ENCODE measurements at regions not wholly inside any gene's neighbourhood (a gene's known extent, or its start where the extent isn't known, plus 50 kb on each side); places are given as distances from the start of the nearest gene placed in this dataset.
"Not testable (repeated sequence)": the region's sequence is repeated elsewhere in the genome, so short reads cannot be mapped to it uniquely, and the experiment has no call there.

DNA sequence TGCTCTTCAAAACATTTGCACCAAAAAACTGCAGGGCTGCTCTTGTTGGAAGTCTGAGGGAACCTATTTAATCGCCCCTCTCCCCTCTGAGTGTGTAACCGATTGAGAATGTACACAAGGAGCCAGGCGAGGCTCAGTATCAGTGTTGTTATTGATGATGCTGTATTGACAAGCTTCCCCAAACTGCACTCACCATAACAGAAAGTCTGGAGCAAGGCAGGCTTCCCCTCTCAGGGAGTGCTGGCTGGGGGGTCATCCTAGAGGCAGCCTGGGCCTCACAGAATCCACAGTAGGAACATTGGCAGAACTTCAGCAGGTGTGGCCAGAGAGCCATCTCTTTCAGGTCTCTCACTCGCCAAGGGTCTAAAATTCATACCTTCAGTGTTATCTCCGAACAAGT lies 58.1 kb upstream of the TUNAR start:
- DNase-seq (ENCODE audit: low read depth in 2 of 2), result no peak

DNA sequence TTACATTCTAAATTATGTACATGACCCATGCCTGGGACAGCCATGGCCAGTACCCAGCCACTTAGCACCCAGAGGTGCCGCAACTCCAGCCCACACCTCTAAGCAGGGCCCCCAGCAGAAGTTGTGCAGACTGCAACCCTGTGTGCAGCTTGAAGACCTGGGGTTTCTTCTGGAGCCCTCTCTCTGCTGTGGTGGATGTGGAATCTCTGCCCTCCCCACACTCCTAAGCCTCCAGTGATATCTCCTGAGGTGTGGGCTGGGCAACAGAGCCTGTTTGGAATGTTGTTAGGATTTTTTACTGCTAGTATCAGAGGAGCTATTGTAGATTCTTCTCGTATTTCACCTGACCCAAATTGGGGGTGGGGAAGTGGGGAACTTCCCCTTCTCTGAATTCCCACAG lies 59.4 kb upstream of the TUNAR start:
- DNase-seq (ENCODE audit: low read depth in 2 of 2), result no peak

DNA sequence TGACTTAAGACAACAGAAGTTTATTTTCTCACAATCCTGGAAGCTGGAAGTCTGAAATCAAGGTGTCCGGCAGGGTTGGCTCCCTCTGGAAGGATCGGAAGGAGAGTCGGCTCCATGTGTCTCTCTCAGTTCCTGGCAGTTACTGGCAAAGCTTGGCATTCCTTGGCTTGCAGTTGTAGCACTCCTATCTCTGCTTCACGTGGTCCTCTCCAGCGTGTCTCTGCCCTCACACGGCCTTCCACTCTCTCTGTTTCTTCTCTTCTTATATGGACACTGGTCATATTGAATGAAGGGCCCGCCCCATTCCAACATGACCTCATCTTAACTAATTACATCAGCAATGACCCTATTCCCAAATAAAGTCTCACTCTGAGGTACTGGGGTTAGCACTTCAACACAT lies 60.1 kb upstream of the TUNAR start:
- DNase-seq (ENCODE audit: low read depth in 2 of 2), result no peak

- no peak for DNase-seq (ENCODE audit: low read depth in 2 of 2)
These were observed 61.4 kb upstream of the TUNAR start for GRCh38 chr14:95815226-95815690.

- no peak for DNase-seq (ENCODE audit: low read depth in 2 of 2)
These were observed 62.0 kb upstream of the TUNAR start for GRCh38 chr14:95814363-95815225.

- no peak for DNase-seq (ENCODE audit: low read depth in 2 of 2)
These were observed 64.8 kb upstream of the TUNAR start for GRCh38 chr14:95811813-95812212.

- no peak for DNase-seq (ENCODE audit: low read depth in 2 of 2)
These were observed 68.3 kb upstream of the TUNAR start for GRCh38 chr14:95808371-95808770.

- DNase-seq (ENCODE audit: low read depth in 2 of 2), result no peak
These were observed 79.8 kb upstream of the TUNAR start for GRCh38 chr14:95796788-95797187.

- no peak for DNase-seq (ENCODE audit: low read depth in 2 of 2)
These were observed 74.0 kb upstream of the TCL1A start for GRCh38 chr14:95787941-95788340.

GRCh38 chr14:95786566-95786965 lies 72.6 kb upstream of the TCL1A start:
- DNase-seq (ENCODE audit: low read depth in 2 of 2), result no peak

DNA sequence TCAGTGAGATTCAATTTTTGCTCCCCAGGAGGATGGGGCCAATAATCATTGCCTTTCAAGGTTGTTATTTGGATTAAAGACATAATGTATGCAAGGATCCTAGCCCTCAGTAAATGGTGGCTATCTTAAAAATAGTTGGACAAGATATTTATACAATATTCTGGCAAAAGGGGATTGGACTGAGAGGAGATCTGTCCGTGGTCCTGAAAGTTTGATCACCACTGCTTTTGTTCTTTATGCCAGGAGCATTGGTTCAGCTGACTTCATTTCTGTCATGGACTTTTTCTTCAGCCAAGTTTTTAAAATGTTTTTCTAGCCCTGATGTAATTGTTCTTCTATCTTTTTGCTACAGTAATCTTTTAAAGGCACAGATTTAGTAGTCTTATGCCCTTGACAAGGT lies 70.2 kb upstream of the TCL1A start:
- no peak for DNase-seq (ENCODE audit: low read depth in 2 of 2)

- no peak for DNase-seq (ENCODE audit: low read depth in 2 of 2)
These were observed 63.0 kb upstream of the TCL1A start for GRCh38 chr14:95776798-95777534.

- peak; percentile 3 to 24 for DNase-seq (ENCODE audit: low read depth in 2 of 2)
These were observed 60.6 kb upstream of the TCL1A start for GRCh38 chr14:95774265-95775160.

DNA sequence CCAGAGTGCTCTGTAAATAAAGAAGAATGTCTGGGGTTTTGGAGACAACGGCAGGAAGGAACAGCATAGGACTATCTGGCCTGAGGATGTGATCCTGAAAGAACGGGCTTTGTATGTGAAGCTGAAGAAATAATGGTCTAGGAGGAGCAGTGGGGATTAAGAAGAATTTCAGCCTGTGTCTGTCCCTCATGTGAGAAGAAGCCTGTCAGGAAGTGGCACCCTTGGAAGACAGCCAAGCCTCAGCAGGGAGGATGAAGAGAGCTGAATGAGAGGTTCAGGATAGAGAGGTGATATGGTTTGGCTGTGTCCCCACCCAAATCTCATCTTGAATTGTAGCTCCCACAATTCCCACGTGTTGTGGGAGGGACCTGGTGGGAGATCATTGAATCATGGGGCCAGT lies 56.9 kb upstream of the TCL1A start:
- no peak for DNase-seq (ENCODE audit: low read depth in 2 of 2)

GRCh38 chr14:95769976-95770375 lies 56.1 kb upstream of the TCL1A start:
- no peak for DNase-seq (ENCODE audit: low read depth in 2 of 2)

DNA sequence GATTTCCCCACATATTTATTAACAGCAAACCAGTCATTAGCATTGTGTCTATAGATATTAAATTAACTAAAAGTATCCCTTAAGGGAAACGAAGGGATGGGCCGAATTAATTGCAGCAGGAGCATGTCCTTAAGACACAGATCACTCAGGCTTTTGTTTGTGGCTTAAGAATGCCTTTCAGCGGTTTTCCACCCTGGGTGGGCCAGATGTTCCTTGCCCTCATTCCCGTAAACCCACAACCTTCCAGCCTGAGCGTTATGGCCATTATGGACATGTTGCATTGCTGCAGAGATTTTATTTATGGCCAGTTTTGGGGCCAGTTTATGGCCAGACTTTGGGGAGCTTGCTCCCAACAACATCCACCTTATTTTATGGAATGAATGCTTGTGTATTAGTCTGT lies 55.5 kb upstream of the TCL1A start:
- not testable (repeated sequence) for DNase-seq (ENCODE audit: low read depth in 2 of 2)

- no peak for DNase-seq (ENCODE audit: low read depth in 2 of 2)
These were observed 51.1 kb upstream of the TCL1A start for GRCh38 chr14:95765051-95765450.

GRCh38 chr14:95763875-95764274 lies 50.0 kb upstream of the TCL1A start:
- no peak for DNase-seq (ENCODE audit: low read depth in 2 of 2)
